Neural cell (in vitro differentiated cells): ENCODE measurements at regions not wholly inside any gene's neighbourhood (a gene's known extent, or its start where the extent isn't known, plus 50 kb on each side); places are given as distances from the start of the nearest gene placed in this dataset.

Experiments
- H2AFZ ChIP-seq: fragments of 200-600, 300-800 bp; sonication (generic), shearing (Covaris generic); 2 replicates; pipeline ENCODE4 v1.6.0; 2014; ENCODE audit warnings: low read depth, mild to moderate bottlenecking, antibody characterized with exemption, low read length, moderate library complexity
- H3F3A ChIP-seq: fragments of 200-600 bp; shearing (Covaris generic); 2 replicates; pipeline ENCODE4 v1.6.1; 2016; ENCODE audit warnings: mild to moderate bottlenecking, moderate library complexity, mixed read lengths, antibody characterized with exemption, low read length; ENCODE audit not compliant: insufficient read depth, poor library complexity, severe bottlenecking
- H3K27ac ChIP-seq: fragments of 200-600, 300-800 bp; sonication (generic), shearing (Covaris generic); 2 replicates; pipeline ENCODE4 v1.5.1; 2014; ENCODE audit warnings: mild to moderate bottlenecking, low read length, moderate library complexity
- H3K27me3 ChIP-seq: fragments of 300-800, 200-600 bp; sonication (generic), shearing (Covaris generic); 2 replicates; pipeline ENCODE4 v1.6.0; 2014; ENCODE audit warnings: mild to moderate bottlenecking, low read depth, low read length, moderate library complexity; ENCODE audit not compliant: insufficient read depth
- H3K36me3 ChIP-seq: fragments of 300-800, 200-600 bp; sonication (generic), shearing (Covaris generic); 2 replicates; pipeline ENCODE4 v1.5.1; 2014; ENCODE audit warnings: mild to moderate bottlenecking, antibody characterized with exemption, low read length, moderate library complexity; ENCODE audit not compliant: insufficient read depth
- H3K4me2 ChIP-seq: fragments of 300-800, 200-600 bp; sonication (generic), shearing (Covaris generic); 2 replicates; pipeline ENCODE4 v1.6.0; 2014; ENCODE audit warnings: mild to moderate bottlenecking, low read length
- H3K4me3 ChIP-seq: fragments of 300-800, 200-600 bp; sonication (generic), shearing (Covaris generic); 2 replicates; pipeline ENCODE4 v1.5.1; 2014; ENCODE audit warnings: mild to moderate bottlenecking, low read length, moderate library complexity
- H3K79me2 ChIP-seq: fragments of 200-600 bp; shearing (Covaris generic); replicated peaks from 2 replicates; pipeline ENCODE4 v1.6.0; 2014; ENCODE audit warnings: mild to moderate bottlenecking, low read length, moderate library complexity; ENCODE audit not compliant: insufficient read depth
- H3K9ac ChIP-seq: fragments of 300-800, 200-600 bp; sonication (generic), shearing (Covaris generic); 2 replicates; pipeline ENCODE4 v1.6.1; 2016; ENCODE audit warnings: mild to moderate bottlenecking, low read length, mixed read lengths
- H3K9me2 ChIP-seq: fragments of 200-600 bp; shearing (Covaris generic); 2 replicates; pipeline ENCODE4 v1.6.1; 2016; ENCODE audit warnings: mild to moderate bottlenecking, low read length, mixed read lengths; ENCODE audit not compliant: insufficient read depth
- H3K9me3 ChIP-seq: fragments of 200-600, 300-800 bp; sonication (generic), shearing (Covaris generic); 2 replicates; pipeline ENCODE4 v1.6.1; 2016; ENCODE audit warnings: mild to moderate bottlenecking, mixed run types, low read length, moderate library complexity, mixed read lengths
- H4K20me1 ChIP-seq: fragments of 200-600 bp; shearing (Covaris generic); 2 replicates; pipeline ENCODE4 v1.6.1; 2016; ENCODE audit warnings: mild to moderate bottlenecking, mixed run types; ENCODE audit not compliant: insufficient read depth
- EP300 ChIP-seq: fragments of 450-650 bp; conservative IDR thresholded peaks from 2 replicates; pipeline ENCODE4 v1.6.1; 2014; ENCODE audit warnings: antibody characterized with exemption, mild to moderate bottlenecking, moderate library complexity; ENCODE audit not compliant: poor library complexity, severe bottlenecking
- EZH2 ChIP-seq: fragments of 200-600, 300-800 bp; shearing (Covaris generic), sonication (generic); IDR thresholded peaks from 2 replicates; pipeline ENCODE4 v1.6.1; 2014; ENCODE audit warnings: antibody characterized with exemption, low read length, borderline replicate concordance, mild to moderate bottlenecking; ENCODE audit not compliant: insufficient read depth, poor library complexity, severe bottlenecking
- MXI1 ChIP-seq: fragments of 450-650 bp; conservative IDR thresholded peaks from 2 replicates; pipeline ENCODE4 v1.6.1; 2014; ENCODE audit warnings: antibody characterized with exemption, mild to moderate bottlenecking; ENCODE audit not compliant: poor library complexity, severe bottlenecking
- POLR2AphosphoS5 ChIP-seq: IDR thresholded peaks from 2 replicates; pipeline ENCODE4 v1.6.1; 2012
- RAD21 ChIP-seq: fragments of 450-650 bp; conservative IDR thresholded peaks from 2 replicates; pipeline ENCODE4 v1.6.1; 2014; ENCODE audit warnings: antibody characterized with exemption, mild to moderate bottlenecking, moderate library complexity
- SMC3 ChIP-seq: fragments of 450-650 bp; conservative IDR thresholded peaks from 2 replicates; pipeline ENCODE4 v1.6.1; 2014; ENCODE audit warnings: antibody characterized with exemption, mild to moderate bottlenecking, moderate library complexity; ENCODE audit not compliant: poor library complexity
- TAF1 ChIP-seq: IDR thresholded peaks from 2 replicates; pipeline ENCODE4 v1.6.1; 2012; ENCODE audit warnings: low read depth
- TF ChIP-seq, protein P1 (sequence below): fragments of 450-650 bp; IDR thresholded peaks from 2 replicates; pipeline ENCODE4 v1.5.1; 2014; ENCODE audit warnings: antibody characterized with exemption, mild to moderate bottlenecking, moderate library complexity; ENCODE audit not compliant: poor library complexity, severe bottlenecking
- TF ChIP-seq, protein P2 (sequence below): IDR thresholded peaks from 2 replicates; pipeline ENCODE4 v1.6.1; 2012; ENCODE audit warnings: borderline replicate concordance

DNA sequence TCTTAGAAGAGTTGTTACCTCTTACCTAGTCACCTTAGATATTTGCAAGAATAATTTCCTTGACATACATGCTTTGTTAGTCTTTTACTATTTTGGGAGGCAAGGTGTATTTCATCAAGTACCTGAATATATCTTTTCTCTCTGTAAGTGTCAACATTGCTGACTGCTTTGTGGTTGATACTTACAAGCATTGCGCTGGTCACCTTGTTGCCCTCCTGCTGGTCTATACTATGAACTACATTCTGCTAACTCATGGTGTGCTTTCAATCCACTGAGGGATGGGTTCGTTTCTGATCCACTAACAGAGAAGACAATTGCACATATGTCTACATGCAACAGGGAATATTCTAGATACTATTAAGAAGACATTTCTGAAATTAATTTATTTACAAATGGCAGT is 837.8 kb upstream of the COBL start:
- Histone ChIP-seq H3F3A (no peaks in the 10 kb centered on the region), H4K20me1 (no peaks in the 10 kb centered on the region), H3K36me3 (no peaks in the 10 kb centered on the region), H3K9me2 (no peaks in the 10 kb centered on the region), H3K9ac (no peak overlapping the region), H3K79me2 (no peaks in the 10 kb centered on the region), H3K4me3 (no peak overlapping the region), H3K27me3 (no peaks in the 10 kb centered on the region), H3K9me3 (no peaks in the 10 kb centered on the region), H3K4me2 (no peak overlapping the region), H2AFZ (no peak overlapping the region), H3K27ac (no peak overlapping the region)
- TF ChIP-seq MXI1: no peak
- TF ChIP-seq RAD21: no peak
- TF ChIP-seq POLR2AphosphoS5: no peak
- TF ChIP-seq SMC3: no peak
- TF ChIP-seq, protein P1, sequence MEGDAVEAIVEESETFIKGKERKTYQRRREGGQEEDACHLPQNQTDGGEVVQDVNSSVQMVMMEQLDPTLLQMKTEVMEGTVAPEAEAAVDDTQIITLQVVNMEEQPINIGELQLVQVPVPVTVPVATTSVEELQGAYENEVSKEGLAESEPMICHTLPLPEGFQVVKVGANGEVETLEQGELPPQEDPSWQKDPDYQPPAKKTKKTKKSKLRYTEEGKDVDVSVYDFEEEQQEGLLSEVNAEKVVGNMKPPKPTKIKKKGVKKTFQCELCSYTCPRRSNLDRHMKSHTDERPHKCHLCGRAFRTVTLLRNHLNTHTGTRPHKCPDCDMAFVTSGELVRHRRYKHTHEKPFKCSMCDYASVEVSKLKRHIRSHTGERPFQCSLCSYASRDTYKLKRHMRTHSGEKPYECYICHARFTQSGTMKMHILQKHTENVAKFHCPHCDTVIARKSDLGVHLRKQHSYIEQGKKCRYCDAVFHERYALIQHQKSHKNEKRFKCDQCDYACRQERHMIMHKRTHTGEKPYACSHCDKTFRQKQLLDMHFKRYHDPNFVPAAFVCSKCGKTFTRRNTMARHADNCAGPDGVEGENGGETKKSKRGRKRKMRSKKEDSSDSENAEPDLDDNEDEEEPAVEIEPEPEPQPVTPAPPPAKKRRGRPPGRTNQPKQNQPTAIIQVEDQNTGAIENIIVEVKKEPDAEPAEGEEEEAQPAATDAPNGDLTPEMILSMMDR: no peak
- no peak for TF ChIP-seq EZH2
- TF ChIP-seq, protein P2, sequence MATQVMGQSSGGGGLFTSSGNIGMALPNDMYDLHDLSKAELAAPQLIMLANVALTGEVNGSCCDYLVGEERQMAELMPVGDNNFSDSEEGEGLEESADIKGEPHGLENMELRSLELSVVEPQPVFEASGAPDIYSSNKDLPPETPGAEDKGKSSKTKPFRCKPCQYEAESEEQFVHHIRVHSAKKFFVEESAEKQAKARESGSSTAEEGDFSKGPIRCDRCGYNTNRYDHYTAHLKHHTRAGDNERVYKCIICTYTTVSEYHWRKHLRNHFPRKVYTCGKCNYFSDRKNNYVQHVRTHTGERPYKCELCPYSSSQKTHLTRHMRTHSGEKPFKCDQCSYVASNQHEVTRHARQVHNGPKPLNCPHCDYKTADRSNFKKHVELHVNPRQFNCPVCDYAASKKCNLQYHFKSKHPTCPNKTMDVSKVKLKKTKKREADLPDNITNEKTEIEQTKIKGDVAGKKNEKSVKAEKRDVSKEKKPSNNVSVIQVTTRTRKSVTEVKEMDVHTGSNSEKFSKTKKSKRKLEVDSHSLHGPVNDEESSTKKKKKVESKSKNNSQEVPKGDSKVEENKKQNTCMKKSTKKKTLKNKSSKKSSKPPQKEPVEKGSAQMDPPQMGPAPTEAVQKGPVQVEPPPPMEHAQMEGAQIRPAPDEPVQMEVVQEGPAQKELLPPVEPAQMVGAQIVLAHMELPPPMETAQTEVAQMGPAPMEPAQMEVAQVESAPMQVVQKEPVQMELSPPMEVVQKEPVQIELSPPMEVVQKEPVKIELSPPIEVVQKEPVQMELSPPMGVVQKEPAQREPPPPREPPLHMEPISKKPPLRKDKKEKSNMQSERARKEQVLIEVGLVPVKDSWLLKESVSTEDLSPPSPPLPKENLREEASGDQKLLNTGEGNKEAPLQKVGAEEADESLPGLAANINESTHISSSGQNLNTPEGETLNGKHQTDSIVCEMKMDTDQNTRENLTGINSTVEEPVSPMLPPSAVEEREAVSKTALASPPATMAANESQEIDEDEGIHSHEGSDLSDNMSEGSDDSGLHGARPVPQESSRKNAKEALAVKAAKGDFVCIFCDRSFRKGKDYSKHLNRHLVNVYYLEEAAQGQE: no peak
- no peak for TF ChIP-seq TAF1
- TF ChIP-seq EP300: no peak

DNA sequence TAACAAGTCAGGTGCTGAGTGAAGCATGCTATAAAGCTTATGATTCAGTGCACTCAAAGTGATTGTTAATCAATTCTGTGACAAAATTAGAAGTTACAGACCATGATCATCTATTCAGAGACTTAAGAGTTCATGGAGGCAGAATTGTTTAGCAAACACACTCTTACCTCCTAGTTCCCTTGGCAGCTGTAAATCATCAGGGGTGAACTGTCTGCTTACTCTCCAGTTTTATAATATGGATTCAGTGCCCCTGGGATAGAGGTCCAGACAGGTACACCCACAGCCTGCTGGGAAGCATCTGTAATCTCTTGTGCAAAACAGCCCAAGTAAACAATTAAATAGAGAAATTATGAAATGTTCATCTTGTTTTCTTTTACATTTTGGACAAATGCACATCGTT is 835.0 kb upstream of the COBL start:
- Histone ChIP-seq H3K9ac (no peak overlapping the region), H3K4me2 (no peak overlapping the region), H3K4me3 (no peak overlapping the region), H3K27ac (no peak overlapping the region), H4K20me1 (no peaks in the 10 kb centered on the region), H3K9me2 (no peaks in the 10 kb centered on the region), H3K79me2 (no peaks in the 10 kb centered on the region), H3K9me3 (no peaks in the 10 kb centered on the region), H3K36me3 (no peaks in the 10 kb centered on the region), H2AFZ (no peak overlapping the region), H3K27me3 (no peaks in the 10 kb centered on the region), H3F3A (no peaks in the 10 kb centered on the region)
- TF ChIP-seq RAD21 (no peak), POLR2AphosphoS5 (no peak), EP300 (no peak), EZH2 (no peak), MXI1 (no peak), SMC3 (no peak), TAF1 (no peak)
- TF ChIP-seq, protein P1: no peak
- TF ChIP-seq, protein P2: no peak
